Transverse colon (tissue), 4 donors: ENCODE measurements at regions not wholly inside any gene's neighbourhood (a gene's known extent, or its start where the extent isn't known, plus 50 kb on each side); places are given as distances from the start of the nearest gene placed in this dataset.
A peak's percentile ranks its signal among the peaks of the same experiment; 100 is the strongest.

Experiments used
- DNase-seq: peaks from one replicate; pipeline ENCODE4 v3.0.0-alpha.2; 2019
- H3K27ac ChIP-seq, 4 donors: fragments of 200-600 bp; sonication (generic); 2 replicates each; pipeline ENCODE4 v1.5.1; 2016 to 2018; ENCODE audit warnings: inconsistent platforms in 4 of 4
- H3K27me3 ChIP-seq: fragments of 200-600 bp; sonication (generic); 2 replicates; pipeline ENCODE4 v1.5.1; 2017; ENCODE audit warnings: inconsistent platforms
- H3K36me3 ChIP-seq, 4 donors: fragments of 200-600 bp; sonication (generic); 2 replicates each; pipeline ENCODE4 v1.5.1; 2017 to 2019; ENCODE audit warnings: inconsistent platforms in 4 of 4
- H3K4me1 ChIP-seq, 4 donors: fragments of 200-600 bp; sonication (generic); 2 replicates each; pipeline ENCODE4 v1.5.1; 2017 to 2020; ENCODE audit warnings: inconsistent platforms in 4 of 4
- H3K4me3 ChIP-seq, 4 donors: fragments of 200-600 bp; sonication (generic); 1 replicate in 1 of 4; 2 replicates in 3 of 4; pipeline versions ENCODE4 v1.5.1 to v1.6.1; 2017 to 2019; ENCODE audit warnings: inconsistent platforms in 4 of 4
- H3K9me3 ChIP-seq, 2 donors: fragments of 200-600 bp; sonication (generic); 2 replicates each; pipeline ENCODE4 v1.5.1; 2017 to 2019; ENCODE audit warnings: inconsistent platforms in 2 of 2
- EP300 ChIP-seq: sonication (generic); formaldehyde crosslinking; IDR thresholded peaks from one replicate; pipeline ENCODE4 v1.6.1; 2017; ENCODE audit warnings: antibody characterized with exemption, low read depth
- POLR2A ChIP-seq: fragments of 450-650 bp; IDR thresholded peaks from one replicate; pipeline ENCODE4 v1.6.1; 2016; ENCODE audit warnings: antibody characterized with exemption, mild to moderate bottlenecking, moderate library complexity
- POLR2AphosphoS5 ChIP-seq, 3 donors: sonication (generic); formaldehyde crosslinking; IDR thresholded peaks; one replicate each; pipeline ENCODE4 v1.6.1; 2016; ENCODE audit warnings: antibody characterized with exemption in 3 of 3
- WGBS, 2 donors: methylation state at CpG; one replicate each; pipeline ENCODE4 v1.1.5; 2018; ENCODE audit warnings: low coverage in 1 of 2; 5-methylcytosine and 5-hydroxymethylcytosine counted together
- in situ Hi-C, 4 donors: fragments of 200-750 bp; cut with MboI; loops; one replicate each; pipeline versions ENCODE4 v1.15.0 to v1.15.1; 2017; ENCODE audit warnings: low sequenced_read_pairs in 3 of 4, low pct_ligation_motif_present in 1 of 4, low pct_unique_long_range_greater_than_20kb in 1 of 4
- intact Hi-C: fragments of 100-400 bp; cut with DNase I; formaldehyde crosslinking; loops from one replicate; pipeline ENCODE4 v1.15.1; 2023; ENCODE audit warnings: low total_unique reads
- TF ChIP-seq, protein P1 (sequence below), 5 experiments: fragments of 200-600 bp in 3 of 5; fragments of 450-650 bp in 2 of 5; sonication (generic) in 3 of 5; IDR thresholded peaks; 1 replicate in 2 of 5; 2 replicates in 3 of 5; pipeline ENCODE4 v1.5.1; 2016 to 2017; ENCODE audit warnings: antibody characterized with exemption in 5 of 5, inconsistent platforms in 3 of 5, mild to moderate bottlenecking in 2 of 5, moderate library complexity in 1 of 5

DNA sequence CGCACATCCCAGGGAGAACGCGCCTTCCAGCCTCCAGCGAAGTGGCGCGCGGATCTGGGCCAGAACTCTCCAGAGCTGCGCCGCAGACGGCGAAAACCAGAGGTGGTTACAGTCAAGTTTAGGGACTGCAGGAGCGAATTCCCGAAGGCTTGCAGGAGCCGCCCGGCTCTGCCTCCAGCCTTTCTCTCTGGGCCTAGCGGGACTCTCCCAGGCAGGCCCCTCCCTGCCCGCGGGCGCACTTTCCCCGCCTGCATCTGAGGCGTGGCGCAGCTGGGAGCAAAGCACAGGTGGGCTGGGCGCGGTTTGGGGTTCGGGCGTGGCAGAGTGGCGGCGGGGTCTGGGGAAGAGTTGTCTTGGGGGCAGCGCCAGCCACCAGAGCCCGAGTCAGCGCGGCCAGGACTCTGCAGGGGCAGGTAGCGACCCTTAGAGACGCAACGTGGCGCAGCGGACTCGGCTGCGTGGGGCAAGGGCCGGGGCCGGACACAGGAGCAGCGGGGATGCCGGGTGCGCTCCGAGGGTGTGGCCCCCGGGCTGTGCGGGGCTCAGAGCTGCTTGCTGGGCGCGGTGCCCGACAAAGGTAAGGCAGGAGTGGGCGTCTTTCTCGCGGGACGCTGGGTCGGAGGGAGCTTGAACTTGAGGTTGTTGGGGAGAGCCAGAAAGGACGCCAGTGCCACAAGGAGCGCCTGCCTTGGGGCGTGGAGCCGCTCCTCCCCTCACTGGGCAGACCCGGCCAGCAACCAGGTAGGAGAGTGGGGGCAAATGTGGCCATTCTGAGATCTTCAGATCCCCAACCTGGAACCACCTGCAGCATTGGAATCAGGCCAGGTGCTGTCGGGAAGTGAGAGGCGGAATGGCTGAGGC lies 1126.0 kb downstream of the AACS start:
- intact Hi-C loops = no loop called here
- in situ Hi-C loops = no loop called here
- Histone ChIP-seq H3K4me1 (peaks cover 0 to 4% (median 0%) of the 10 kb centered on the region in 4 donors), H3K9me3 (no peaks in the 10 kb centered on the region), H3K36me3 (no peaks in the 10 kb centered on the region), H3K27ac (no peak overlapping the region), H3K4me3 (peak overlapping the region in 1 of 4 donors; percentile 20), H3K27me3 (peaks cover 18% of the 10 kb centered on the region)
- 43 to 50% methylated on average over 10 to 62 of the region's 62 CpGs for WGBS, 2 donors
- TF ChIP-seq EP300 = no peak
- TF ChIP-seq POLR2AphosphoS5 (IDR thresholded peaks at IDR 0.05) = no peak
- TF ChIP-seq POLR2A = no peak
- TF ChIP-seq, protein P1, sequence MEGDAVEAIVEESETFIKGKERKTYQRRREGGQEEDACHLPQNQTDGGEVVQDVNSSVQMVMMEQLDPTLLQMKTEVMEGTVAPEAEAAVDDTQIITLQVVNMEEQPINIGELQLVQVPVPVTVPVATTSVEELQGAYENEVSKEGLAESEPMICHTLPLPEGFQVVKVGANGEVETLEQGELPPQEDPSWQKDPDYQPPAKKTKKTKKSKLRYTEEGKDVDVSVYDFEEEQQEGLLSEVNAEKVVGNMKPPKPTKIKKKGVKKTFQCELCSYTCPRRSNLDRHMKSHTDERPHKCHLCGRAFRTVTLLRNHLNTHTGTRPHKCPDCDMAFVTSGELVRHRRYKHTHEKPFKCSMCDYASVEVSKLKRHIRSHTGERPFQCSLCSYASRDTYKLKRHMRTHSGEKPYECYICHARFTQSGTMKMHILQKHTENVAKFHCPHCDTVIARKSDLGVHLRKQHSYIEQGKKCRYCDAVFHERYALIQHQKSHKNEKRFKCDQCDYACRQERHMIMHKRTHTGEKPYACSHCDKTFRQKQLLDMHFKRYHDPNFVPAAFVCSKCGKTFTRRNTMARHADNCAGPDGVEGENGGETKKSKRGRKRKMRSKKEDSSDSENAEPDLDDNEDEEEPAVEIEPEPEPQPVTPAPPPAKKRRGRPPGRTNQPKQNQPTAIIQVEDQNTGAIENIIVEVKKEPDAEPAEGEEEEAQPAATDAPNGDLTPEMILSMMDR (IDR thresholded peaks at IDR 0.05) = no peak
- DNase-seq = no peak

DNA sequence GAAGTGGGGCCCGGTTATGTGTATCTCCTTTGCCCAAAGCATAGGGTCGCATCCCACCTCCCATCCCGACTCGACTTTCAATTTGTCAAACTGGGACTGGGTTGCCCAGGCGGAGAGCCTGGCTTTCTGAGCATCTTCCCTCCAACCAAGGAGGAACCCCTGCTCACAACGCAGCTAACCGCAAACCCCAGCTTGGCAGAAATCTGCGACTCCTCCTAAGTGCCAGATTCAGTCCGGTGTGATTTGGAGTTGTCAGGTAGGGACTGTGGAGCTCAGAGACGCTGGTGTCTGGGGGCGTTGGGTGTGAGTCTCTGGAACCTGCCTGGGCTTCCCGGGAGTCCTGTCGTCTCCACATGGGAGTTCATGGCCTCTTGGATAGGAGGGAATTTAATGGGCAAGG lies 1126.7 kb downstream of the AACS start:
- Histone ChIP-seq H3K4me1 (peaks cover 0 to 4% (median 0%) of the 10 kb centered on the region in 4 donors), H3K27me3 (peaks cover 18% of the 10 kb centered on the region), H3K4me3 (no peak overlapping the region), H3K9me3 (no peaks in the 10 kb centered on the region), H3K27ac (no peak overlapping the region), H3K36me3 (no peaks in the 10 kb centered on the region)
- in situ Hi-C loops = no loop called here
- intact Hi-C loops = no loop called here
- DNase-seq = no peak
- TF ChIP-seq EP300 (no peak), POLR2A (no peak), POLR2AphosphoS5 (IDR thresholded peaks at IDR 0.05) (no peak)
- TF ChIP-seq, protein P1 (IDR thresholded peaks at IDR 0.05) = no peak
- WGBS, 2 donors = 89% methylated on average over 13 of the region's 13 CpGs; no CpG with 5 or more reads in 1 of the 2 donors

- TF ChIP-seq POLR2AphosphoS5 (IDR thresholded peaks at IDR 0.05) (no peak), EP300 (no peak), POLR2A (no peak)
- TF ChIP-seq, protein P1 (IDR thresholded peaks at IDR 0.05) = no peak
- 78 to 80% methylated on average over 1 of the region's 1 CpG for WGBS, 2 donors
- Histone ChIP-seq H3K27ac (no peak overlapping the region), H3K4me3 (no peak overlapping the region), H3K4me1 (peaks cover 0 to 4% (median 0%) of the 10 kb centered on the region in 4 donors), H3K27me3 (peaks cover 18% of the 10 kb centered on the region), H3K9me3 (no peaks in the 10 kb centered on the region), H3K36me3 (no peaks in the 10 kb centered on the region)
- in situ Hi-C loops (no loop called here), intact Hi-C loops (no loop called here)
- DNase-seq = no peak
Observed at GRCh38 chr12:126193190-126193589, 1128.0 kb downstream of the AACS start.

GRCh38 chr12:126196263-126196662 lies 1131.0 kb downstream of the AACS start:
- no peak for DNase-seq
- H3K4me1 ChIP-seq = no peaks in the 10 kb centered on the region
- H3K9me3 ChIP-seq = no peaks in the 10 kb centered on the region
- in situ Hi-C loops (no loop called here), intact Hi-C loops (no loop called here)
- no peaks in the 10 kb centered on the region for H3K36me3 ChIP-seq
- H3K4me3 ChIP-seq = no peak overlapping the region
- H3K27ac ChIP-seq = no peak overlapping the region
- TF ChIP-seq, protein P1 (IDR thresholded peaks at IDR 0.05) = no peak
- TF ChIP-seq EP300 (no peak), POLR2A (no peak), POLR2AphosphoS5 (IDR thresholded peaks at IDR 0.05) (no peak)
- WGBS, 2 donors = 97 to 100% methylated on average over 1 of the region's 1 CpG
- H3K27me3 ChIP-seq = peaks cover 4% of the 10 kb centered on the region
